ENCODE measurements at regions not wholly inside any gene's neighbourhood (a gene's known extent, or its start where the extent isn't known, plus 50 kb on each side); places are given as distances from the start of the nearest gene placed in this dataset.

DNA sequence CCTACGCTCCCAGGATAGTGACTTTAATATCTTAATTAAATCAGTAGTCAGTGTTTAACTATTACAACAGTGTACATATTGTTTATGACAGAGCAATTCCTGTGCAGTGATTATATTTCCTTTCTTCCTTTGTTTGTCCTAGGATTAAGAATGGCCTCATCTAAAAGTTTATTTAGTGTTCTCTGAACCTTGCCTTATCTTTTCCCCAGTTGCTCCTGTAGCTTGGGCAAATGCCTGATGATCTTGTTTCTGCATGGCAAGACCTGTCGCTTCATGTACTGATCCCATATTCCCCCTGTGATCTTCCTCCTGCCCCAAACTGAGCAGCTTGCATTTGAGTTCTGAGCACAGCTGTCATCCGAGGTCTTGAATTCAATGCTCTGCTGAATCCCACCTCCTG is 69.1 kb upstream of the STUM start (continued):
- TF ChIP-seq SP5 (CRISPR knock-in tag; IDR thresholded peaks at IDR 0.05; ENCODE audit: borderline replicate concordance, low read depth) (0 out of 2 replicates have a peak, but pooled peaks have one; percentile 19), GLI4 (CRISPR knock-in tag; IDR thresholded peaks at IDR 0.05; ENCODE audit: borderline replicate concordance) (no peak), HNF4A (CRISPR knock-in tag; IDR thresholded peaks at IDR 0.05) (peak; percentile 79), DPF2 (CRISPR knock-in tag; IDR thresholded peaks at IDR 0.05; ENCODE audit: borderline replicate concordance, low read depth) (no peak), MIXL1 (CRISPR knock-in tag; IDR thresholded peaks at IDR 0.05) (peak; percentile 80; the same call in 1 of the 2 replicates), STAG1 (CRISPR knock-in tag; IDR thresholded peaks at IDR 0.05) (no peak), ZNF44 (CRISPR knock-in tag; IDR thresholded peaks at IDR 0.05) (no peak), ESRRA (CRISPR knock-in tag; IDR thresholded peaks at IDR 0.05; ENCODE audit: low read depth) (no peak), MLLT10 (CRISPR knock-in tag; IDR thresholded peaks at IDR 0.05) (no peak)
- TF ChIP-seq, protein P1, sequence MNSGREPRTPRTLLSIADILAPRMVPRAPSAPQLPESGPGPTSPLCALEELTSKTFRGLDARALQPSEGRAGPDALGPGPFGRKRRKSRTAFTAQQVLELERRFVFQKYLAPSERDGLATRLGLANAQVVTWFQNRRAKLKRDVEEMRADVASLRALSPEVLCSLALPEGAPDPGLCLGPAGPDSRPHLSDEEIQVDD (CRISPR knock-in tag; IDR thresholded peaks at IDR 0.05; ENCODE audit: borderline replicate concordance): no peak
- TF ChIP-seq, protein P2, sequence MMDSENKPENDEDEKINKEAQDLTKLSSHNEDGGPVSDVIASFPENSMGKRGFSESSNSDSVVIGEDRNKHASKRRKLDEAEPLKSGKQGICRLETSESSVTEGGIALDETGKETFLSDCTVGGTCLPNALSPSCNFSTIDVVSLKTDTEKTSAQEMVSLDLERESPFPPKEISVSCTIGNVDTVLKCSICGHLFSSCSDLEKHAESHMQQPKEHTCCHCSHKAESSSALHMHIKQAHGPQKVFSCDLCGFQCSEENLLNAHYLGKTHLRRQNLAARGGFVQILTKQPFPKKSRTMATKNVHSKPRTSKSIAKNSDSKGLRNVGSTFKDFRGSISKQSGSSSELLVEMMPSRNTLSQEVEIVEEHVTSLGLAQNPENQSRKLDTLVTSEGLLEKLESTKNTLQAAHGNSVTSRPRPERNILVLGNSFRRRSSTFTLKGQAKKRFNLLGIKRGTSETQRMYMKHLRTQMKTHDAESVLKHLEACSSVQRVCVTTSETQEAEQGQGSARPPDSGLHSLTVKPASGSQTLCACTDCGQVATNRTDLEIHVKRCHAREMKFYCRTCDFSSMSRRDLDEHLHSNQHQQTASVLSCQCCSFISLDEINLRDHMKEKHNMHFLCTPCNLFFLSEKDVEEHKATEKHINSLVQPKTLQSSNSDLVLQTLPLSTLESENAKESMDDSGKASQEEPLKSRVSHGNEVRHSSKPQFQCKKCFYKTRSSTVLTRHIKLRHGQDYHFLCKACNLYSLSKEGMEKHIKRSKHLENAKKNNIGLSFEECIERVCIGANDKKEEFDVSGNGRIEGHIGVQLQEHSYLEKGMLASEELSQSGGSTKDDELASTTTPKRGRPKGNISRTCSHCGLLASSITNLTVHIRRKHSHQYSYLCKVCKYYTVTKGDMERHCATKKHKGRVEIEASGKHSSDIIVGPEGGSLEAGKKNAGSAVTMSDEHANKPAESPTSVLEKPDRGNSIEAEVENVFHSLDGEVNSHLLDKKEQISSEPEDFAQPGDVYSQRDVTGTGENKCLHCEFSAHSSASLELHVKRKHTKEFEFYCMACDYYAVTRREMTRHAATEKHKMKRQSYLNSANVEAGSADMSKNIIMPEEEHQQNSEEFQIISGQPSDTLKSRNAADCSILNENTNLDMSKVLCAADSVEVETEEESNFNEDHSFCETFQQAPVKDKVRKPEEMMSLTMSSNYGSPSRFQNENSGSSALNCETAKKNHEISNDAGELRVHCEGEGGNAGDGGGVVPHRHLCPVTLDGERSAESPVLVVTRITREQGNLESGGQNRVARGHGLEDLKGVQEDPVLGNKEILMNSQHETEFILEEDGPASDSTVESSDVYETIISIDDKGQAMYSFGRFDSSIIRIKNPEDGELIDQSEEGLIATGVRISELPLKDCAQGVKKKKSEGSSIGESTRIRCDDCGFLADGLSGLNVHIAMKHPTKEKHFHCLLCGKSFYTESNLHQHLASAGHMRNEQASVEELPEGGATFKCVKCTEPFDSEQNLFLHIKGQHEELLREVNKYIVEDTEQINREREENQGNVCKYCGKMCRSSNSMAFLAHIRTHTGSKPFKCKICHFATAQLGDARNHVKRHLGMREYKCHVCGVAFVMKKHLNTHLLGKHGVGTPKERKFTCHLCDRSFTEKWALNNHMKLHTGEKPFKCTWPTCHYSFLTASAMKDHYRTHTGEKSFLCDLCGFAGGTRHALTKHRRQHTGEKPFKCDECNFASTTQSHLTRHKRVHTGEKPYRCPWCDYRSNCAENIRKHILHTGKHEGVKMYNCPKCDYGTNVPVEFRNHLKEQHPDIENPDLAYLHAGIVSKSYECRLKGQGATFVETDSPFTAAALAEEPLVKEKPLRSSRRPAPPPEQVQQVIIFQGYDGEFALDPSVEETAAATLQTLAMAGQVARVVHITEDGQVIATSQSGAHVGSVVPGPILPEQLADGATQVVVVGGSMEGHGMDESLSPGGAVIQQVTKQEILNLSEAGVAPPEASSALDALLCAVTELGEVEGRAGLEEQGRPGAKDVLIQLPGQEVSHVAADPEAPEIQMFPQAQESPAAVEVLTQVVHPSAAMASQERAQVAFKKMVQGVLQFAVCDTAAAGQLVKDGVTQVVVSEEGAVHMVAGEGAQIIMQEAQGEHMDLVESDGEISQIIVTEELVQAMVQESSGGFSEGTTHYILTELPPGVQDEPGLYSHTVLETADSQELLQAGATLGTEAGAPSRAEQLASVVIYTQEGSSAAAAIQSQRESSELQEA (CRISPR knock-in tag; IDR thresholded peaks at IDR 0.05; ENCODE audit: not compliant biosample characterization): no peak
- TF ChIP-seq, protein P3, sequence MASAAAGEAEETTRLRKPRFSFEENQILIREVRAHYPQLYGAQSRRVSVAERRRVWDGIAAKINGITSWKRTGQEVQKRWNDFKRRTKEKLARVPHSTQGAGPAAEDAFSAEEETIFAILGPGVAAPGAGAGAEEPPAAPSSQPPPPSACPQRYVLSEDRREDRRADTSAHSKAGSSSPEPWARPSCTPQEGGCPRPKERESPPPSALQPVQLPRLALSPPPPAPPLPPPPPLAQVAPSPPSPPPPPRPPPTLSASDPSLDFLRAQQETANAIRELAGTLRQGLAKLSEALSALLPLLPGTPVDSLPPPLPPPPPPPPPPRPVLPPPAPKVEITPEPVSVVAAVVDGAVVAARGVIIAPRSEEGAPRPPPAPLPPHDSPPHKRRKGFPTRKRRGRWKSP (CRISPR knock-in tag; IDR thresholded peaks at IDR 0.05): no peak
- TF ChIP-seq, protein P4, sequence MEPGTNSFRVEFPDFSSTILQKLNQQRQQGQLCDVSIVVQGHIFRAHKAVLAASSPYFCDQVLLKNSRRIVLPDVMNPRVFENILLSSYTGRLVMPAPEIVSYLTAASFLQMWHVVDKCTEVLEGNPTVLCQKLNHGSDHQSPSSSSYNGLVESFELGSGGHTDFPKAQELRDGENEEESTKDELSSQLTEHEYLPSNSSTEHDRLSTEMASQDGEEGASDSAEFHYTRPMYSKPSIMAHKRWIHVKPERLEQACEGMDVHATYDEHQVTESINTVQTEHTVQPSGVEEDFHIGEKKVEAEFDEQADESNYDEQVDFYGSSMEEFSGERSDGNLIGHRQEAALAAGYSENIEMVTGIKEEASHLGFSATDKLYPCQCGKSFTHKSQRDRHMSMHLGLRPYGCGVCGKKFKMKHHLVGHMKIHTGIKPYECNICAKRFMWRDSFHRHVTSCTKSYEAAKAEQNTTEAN (CRISPR knock-in tag; conservative IDR thresholded peaks at IDR 0.05): no peak
- TF ChIP-seq, protein P5, sequence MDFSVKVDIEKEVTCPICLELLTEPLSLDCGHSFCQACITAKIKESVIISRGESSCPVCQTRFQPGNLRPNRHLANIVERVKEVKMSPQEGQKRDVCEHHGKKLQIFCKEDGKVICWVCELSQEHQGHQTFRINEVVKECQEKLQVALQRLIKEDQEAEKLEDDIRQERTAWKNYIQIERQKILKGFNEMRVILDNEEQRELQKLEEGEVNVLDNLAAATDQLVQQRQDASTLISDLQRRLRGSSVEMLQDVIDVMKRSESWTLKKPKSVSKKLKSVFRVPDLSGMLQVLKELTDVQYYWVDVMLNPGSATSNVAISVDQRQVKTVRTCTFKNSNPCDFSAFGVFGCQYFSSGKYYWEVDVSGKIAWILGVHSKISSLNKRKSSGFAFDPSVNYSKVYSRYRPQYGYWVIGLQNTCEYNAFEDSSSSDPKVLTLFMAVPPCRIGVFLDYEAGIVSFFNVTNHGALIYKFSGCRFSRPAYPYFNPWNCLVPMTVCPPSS (IDR thresholded peaks at IDR 0.05): no peak
